ENCODE measurements at regions not wholly inside any gene's neighbourhood (a gene's known extent, or its start where the extent isn't known, plus 50 kb on each side); places are given as distances from the start of the nearest gene placed in this dataset.

DNA sequence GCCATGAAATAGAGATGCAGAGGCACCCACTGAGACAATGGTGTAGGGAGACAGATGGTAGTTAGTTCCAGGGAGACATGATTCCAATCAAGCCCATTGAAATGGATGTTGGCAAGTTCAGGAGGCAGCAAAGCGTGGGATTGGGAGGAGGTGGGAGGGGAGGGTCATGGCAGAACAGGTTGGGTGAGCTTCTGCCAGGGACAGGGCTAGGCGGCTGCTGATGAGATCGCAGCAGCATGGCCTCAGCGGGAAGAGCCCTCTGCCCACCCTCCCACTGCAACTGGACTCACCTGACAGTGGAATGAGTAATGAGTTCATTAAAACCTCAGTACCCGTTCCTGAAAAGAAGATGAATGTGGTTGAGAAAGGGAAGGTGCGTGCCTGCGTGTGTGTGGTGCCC lies 418.2 kb downstream of the CDK5RAP2 start:
- Histone ChIP-seq H3K18ac (ENCODE audit: low read depth in 1 of 2, low read length in 2 of 2) (no peak overlapping the region), H3K9me3 (ENCODE audit: control insufficient read depth, low read length) (no peaks in the 10 kb centered on the region), H2AK5ac (ENCODE audit: low read length, severe bottlenecking) (no peak overlapping the region), H3K4me3 (ENCODE audit: insufficient read depth in 1 of 2, low read depth in 1 of 2, low read length in 2 of 2) (no peak overlapping the region), H4K8ac (ENCODE audit: low read length) (no peak overlapping the region), H3K4me1 (ENCODE audit: control insufficient read depth, insufficient read depth, low read depth, low read length) (no peaks in the 10 kb centered on the region), H3K23ac (ENCODE audit: low read length in 2 of 2) (no peak overlapping the region), H4K91ac (ENCODE audit: low read length) (no peak overlapping the region), H3K14ac (ENCODE audit: low read length in 2 of 2) (no peak overlapping the region), H3K27me3 (ENCODE audit: control insufficient read depth in 1 of 2, insufficient read depth in 1 of 2, low read length in 2 of 2) (no peaks in the 10 kb centered on the region), H2BK120ac (ENCODE audit: low read depth, low read length) (no peak overlapping the region), H3K79me1 (replicated peaks; ENCODE audit: low read length, poor library complexity, severe bottlenecking) (no peaks in the 10 kb centered on the region), H3K4ac (ENCODE audit: low read depth in 1 of 2, low read length in 2 of 2) (no peak overlapping the region), H3K27ac (ENCODE audit: low read length, poor library complexity, severe bottlenecking) (no peak overlapping the region), H3K4me2 (ENCODE audit: low read length, poor library complexity, severe bottlenecking) (no peak overlapping the region), H3K9ac (ENCODE audit: low read length) (no peak overlapping the region), H3K36me3 (ENCODE audit: control insufficient read depth in 1 of 2, insufficient read depth in 2 of 2, low read depth in 1 of 2, low read length in 2 of 2) (no peaks in the 10 kb centered on the region), H2BK5ac (ENCODE audit: low read depth, low read length, poor library complexity, severe bottlenecking) (no peak overlapping the region), H2AFZ (ENCODE audit: low read depth, low read length) (no peak overlapping the region), H2BK12ac (ENCODE audit: low read length in 2 of 2) (no peak overlapping the region), H2BK15ac (ENCODE audit: low read depth, poor library complexity, severe bottlenecking) (no peak overlapping the region)
- WGBS: 74% methylated on average over 4 of the region's 7 CpGs
- no peak for DNase-seq

GRCh38 chr9:120158221-120158620 lies 421.7 kb downstream of the CDK5RAP2 start:
- Histone ChIP-seq H3K14ac (ENCODE audit: low read length in 2 of 2) (no peak overlapping the region), H2BK5ac (ENCODE audit: low read depth, low read length, poor library complexity, severe bottlenecking) (no peak overlapping the region), H3K9ac (ENCODE audit: low read length) (no peak overlapping the region), H2AFZ (ENCODE audit: low read depth, low read length) (no peak overlapping the region), H2BK12ac (ENCODE audit: low read length in 2 of 2) (no peak overlapping the region), H2BK120ac (ENCODE audit: low read depth, low read length) (no peak overlapping the region), H3K79me1 (replicated peaks; ENCODE audit: low read length, poor library complexity, severe bottlenecking) (no peaks in the 10 kb centered on the region), H3K4me1 (ENCODE audit: control insufficient read depth, insufficient read depth, low read depth, low read length) (no peaks in the 10 kb centered on the region), H3K4ac (ENCODE audit: low read depth in 1 of 2, low read length in 2 of 2) (no peak overlapping the region), H3K18ac (ENCODE audit: low read depth in 1 of 2, low read length in 2 of 2) (no peak overlapping the region), H2AK5ac (ENCODE audit: low read length, severe bottlenecking) (no peak overlapping the region), H3K4me2 (ENCODE audit: low read length, poor library complexity, severe bottlenecking) (no peak overlapping the region), H3K23ac (ENCODE audit: low read length in 2 of 2) (no peak overlapping the region), H4K91ac (ENCODE audit: low read length) (no peak overlapping the region), H3K27ac (ENCODE audit: low read length, poor library complexity, severe bottlenecking) (no peak overlapping the region), H3K9me3 (ENCODE audit: control insufficient read depth, low read length) (no peaks in the 10 kb centered on the region), H4K8ac (ENCODE audit: low read length) (no peak overlapping the region), H3K4me3 (ENCODE audit: insufficient read depth in 1 of 2, low read depth in 1 of 2, low read length in 2 of 2) (no peak overlapping the region), H3K27me3 (ENCODE audit: control insufficient read depth in 1 of 2, insufficient read depth in 1 of 2, low read length in 2 of 2) (no peaks in the 10 kb centered on the region), H3K36me3 (ENCODE audit: control insufficient read depth in 1 of 2, insufficient read depth in 2 of 2, low read depth in 1 of 2, low read length in 2 of 2) (no peaks in the 10 kb centered on the region), H2BK15ac (ENCODE audit: low read depth, poor library complexity, severe bottlenecking) (no peak overlapping the region)
- 73% methylated on average over 1 of the region's 1 CpG for WGBS
- DNase-seq: no peak

GRCh38 chr9:120156376-120156775 lies 423.6 kb downstream of the CDK5RAP2 start:
- no peak overlapping the region for H3K4me3 ChIP-seq (ENCODE audit: insufficient read depth in 1 of 2, low read depth in 1 of 2, low read length in 2 of 2)

GRCh38 chr9:120153258-120153657 lies 426.7 kb downstream of the CDK5RAP2 start:
- no peak overlapping the region for H3K27ac ChIP-seq (ENCODE audit: low read length, poor library complexity, severe bottlenecking)
- H2BK5ac ChIP-seq (ENCODE audit: low read depth, low read length, poor library complexity, severe bottlenecking): no peak overlapping the region
- no peak overlapping the region for H2BK12ac ChIP-seq (ENCODE audit: low read length in 2 of 2)
- H3K79me1 ChIP-seq (replicated peaks; ENCODE audit: low read length, poor library complexity, severe bottlenecking): no peaks in the 10 kb centered on the region
- no peak overlapping the region for H3K4me2 ChIP-seq (ENCODE audit: low read length, poor library complexity, severe bottlenecking)
- H3K14ac ChIP-seq (ENCODE audit: low read length in 2 of 2): no peak overlapping the region
- no peaks in the 10 kb centered on the region for H3K27me3 ChIP-seq (ENCODE audit: control insufficient read depth in 1 of 2, insufficient read depth in 1 of 2, low read length in 2 of 2)
- no peaks in the 10 kb centered on the region for H3K36me3 ChIP-seq (ENCODE audit: control insufficient read depth in 1 of 2, insufficient read depth in 2 of 2, low read depth in 1 of 2, low read length in 2 of 2)
- H4K8ac ChIP-seq (ENCODE audit: low read length): no peak overlapping the region
- 89% methylated on average over 1 of the region's 1 CpG for WGBS
- no peak overlapping the region for H4K91ac ChIP-seq (ENCODE audit: low read length)
- no peak overlapping the region for H3K9ac ChIP-seq (ENCODE audit: low read length)
- no peak overlapping the region for H3K23ac ChIP-seq (ENCODE audit: low read length in 2 of 2)
- H2AFZ ChIP-seq (ENCODE audit: low read depth, low read length): no peak overlapping the region
- H2BK120ac ChIP-seq (ENCODE audit: low read depth, low read length): no peak overlapping the region
- H3K4me3 ChIP-seq (ENCODE audit: insufficient read depth in 1 of 2, low read depth in 1 of 2, low read length in 2 of 2): no peak overlapping the region
- no peak overlapping the region for H3K18ac ChIP-seq (ENCODE audit: low read depth in 1 of 2, low read length in 2 of 2)
- DNase-seq: no peak
- H2AK5ac ChIP-seq (ENCODE audit: low read length, severe bottlenecking): no peak overlapping the region
- H2BK15ac ChIP-seq (ENCODE audit: low read depth, poor library complexity, severe bottlenecking): no peak overlapping the region
- no peak overlapping the region for H3K4ac ChIP-seq (ENCODE audit: low read depth in 1 of 2, low read length in 2 of 2)
- H3K4me1 ChIP-seq (ENCODE audit: control insufficient read depth, insufficient read depth, low read depth, low read length): no peaks in the 10 kb centered on the region
- no peaks in the 10 kb centered on the region for H3K9me3 ChIP-seq (ENCODE audit: control insufficient read depth, low read length)

More at GRCh38 chr9:120156376-120156775, 423.6 kb downstream of the CDK5RAP2 start:
- H3K4ac ChIP-seq (ENCODE audit: low read depth in 1 of 2, low read length in 2 of 2): no peak overlapping the region
- no peak overlapping the region for H3K18ac ChIP-seq (ENCODE audit: low read depth in 1 of 2, low read length in 2 of 2)
- no peak overlapping the region for H3K9ac ChIP-seq (ENCODE audit: low read length)
- H3K23ac ChIP-seq (ENCODE audit: low read length in 2 of 2): no peak overlapping the region
- H2AFZ ChIP-seq (ENCODE audit: low read depth, low read length): no peak overlapping the region
- H3K4me1 ChIP-seq (ENCODE audit: control insufficient read depth, insufficient read depth, low read depth, low read length): no peaks in the 10 kb centered on the region
- H3K79me1 ChIP-seq (replicated peaks; ENCODE audit: low read length, poor library complexity, severe bottlenecking): no peaks in the 10 kb centered on the region
- H3K9me3 ChIP-seq (ENCODE audit: control insufficient read depth, low read length): no peaks in the 10 kb centered on the region
- H4K8ac ChIP-seq (ENCODE audit: low read length): no peak overlapping the region
- no peak for DNase-seq
- H3K27me3 ChIP-seq (ENCODE audit: control insufficient read depth in 1 of 2, insufficient read depth in 1 of 2, low read length in 2 of 2): no peaks in the 10 kb centered on the region
- H3K36me3 ChIP-seq (ENCODE audit: control insufficient read depth in 1 of 2, insufficient read depth in 2 of 2, low read depth in 1 of 2, low read length in 2 of 2): no peaks in the 10 kb centered on the region
- H3K14ac ChIP-seq (ENCODE audit: low read length in 2 of 2): no peak overlapping the region
- no peak overlapping the region for H2BK12ac ChIP-seq (ENCODE audit: low read length in 2 of 2)
- H2BK5ac ChIP-seq (ENCODE audit: low read depth, low read length, poor library complexity, severe bottlenecking): no peak overlapping the region
- 54% methylated on average over 6 of the region's 8 CpGs for WGBS
- H2BK120ac ChIP-seq (ENCODE audit: low read depth, low read length): no peak overlapping the region
- H3K4me2 ChIP-seq (ENCODE audit: low read length, poor library complexity, severe bottlenecking): no peak overlapping the region
- no peak overlapping the region for H2BK15ac ChIP-seq (ENCODE audit: low read depth, poor library complexity, severe bottlenecking)
- H2AK5ac ChIP-seq (ENCODE audit: low read length, severe bottlenecking): no peak overlapping the region
- no peak overlapping the region for H3K27ac ChIP-seq (ENCODE audit: low read length, poor library complexity, severe bottlenecking)
- H4K91ac ChIP-seq (ENCODE audit: low read length): no peak overlapping the region

Measured in mesenchymal stem cell (in vitro differentiated cells and primary cell).